ENCODE measurements at regions not wholly inside any gene's neighbourhood (a gene's known extent, or its start where the extent isn't known, plus 50 kb on each side); places are given as distances from the start of the nearest gene placed in this dataset.

- DNase-seq = no peak
These were observed 166.8 kb upstream of the FOXQ1 start for GRCh38 chr6:1144842-1145767.

- no peak for DNase-seq
These were observed 168.2 kb upstream of the FOXQ1 start for GRCh38 chr6:1143655-1144054.

- no peak for DNase-seq
These were observed 172.6 kb upstream of the FOXQ1 start for GRCh38 chr6:1139155-1139890.

GRCh38 chr6:1137849-1138248, 174.0 kb upstream of the FOXQ1 start:
- DNase-seq = no peak

GRCh38 chr6:1136827-1137226, 175.1 kb upstream of the FOXQ1 start:
- DNase-seq = no peak

GRCh38 chr6:1136415-1136774, 175.5 kb upstream of the FOXQ1 start:
- DNase-seq = no peak

- DNase-seq = no peak
These were observed 176.0 kb upstream of the FOXQ1 start for GRCh38 chr6:1135726-1136414.

- no peak for DNase-seq
These were observed 180.4 kb upstream of the FOXQ1 start for GRCh38 chr6:1131285-1132079.

GRCh38 chr6:1130709-1131108, 181.2 kb upstream of the FOXQ1 start:
- peak; percentile 35 for DNase-seq

- DNase-seq = peak; percentile 73
These were observed 182.8 kb upstream of the FOXQ1 start for GRCh38 chr6:1129131-1129530.

- no peak for DNase-seq
These were observed 184.2 kb upstream of the FOXQ1 start for GRCh38 chr6:1127597-1128288.

- DNase-seq = no peak
These were observed 184.8 kb upstream of the FOXQ1 start for GRCh38 chr6:1127129-1127528.

- no peak for DNase-seq
These were observed 185.9 kb upstream of the FOXQ1 start for GRCh38 chr6:1126036-1126435.

GRCh38 chr6:1125297-1125696, 186.6 kb upstream of the FOXQ1 start:
- no peak for DNase-seq

- DNase-seq = no peak
These were observed 187.0 kb upstream of the FOXQ1 start for GRCh38 chr6:1124885-1125284.

GRCh38 chr6:1123386-1124375, 188.2 kb upstream of the FOXQ1 start:
- no peak for DNase-seq

- no peak for DNase-seq
These were observed 189.8 kb upstream of the FOXQ1 start for GRCh38 chr6:1122083-1122482.

- DNase-seq = no peak
These were observed 193.6 kb upstream of the FOXQ1 start for GRCh38 chr6:1118287-1118647.

GRCh38 chr6:1117530-1118286, 194.2 kb upstream of the FOXQ1 start:
- DNase-seq = no peak

GRCh38 chr6:1116149-1116548, 195.7 kb upstream of the FOXQ1 start:
- DNase-seq = no peak
